ENCODE measurements at regions not wholly inside any gene's neighbourhood (a gene's known extent, or its start where the extent isn't known, plus 50 kb on each side); places are given as distances from the start of the nearest gene placed in this dataset.

DNA sequence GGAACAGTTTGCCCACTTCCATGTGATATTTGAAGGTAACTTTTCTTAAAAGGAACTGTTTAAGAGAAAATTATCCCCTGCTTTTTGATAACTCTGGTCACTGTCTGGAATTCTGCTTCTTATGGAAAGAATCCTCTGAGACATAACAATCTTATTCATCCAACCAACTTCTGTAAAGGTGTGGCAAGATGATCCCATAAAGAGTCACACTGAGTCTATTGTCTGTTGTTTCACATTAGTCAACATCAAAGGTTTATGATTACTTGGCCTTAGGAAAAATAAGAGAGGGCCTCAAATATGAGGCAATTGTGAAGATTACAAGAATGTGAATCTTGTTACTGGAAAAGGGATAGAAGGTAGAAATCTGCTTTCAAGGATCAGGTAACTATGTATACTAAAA, 88.0 kb upstream of the MAGEB18 start:
- DNase-seq = no peak

DNA sequence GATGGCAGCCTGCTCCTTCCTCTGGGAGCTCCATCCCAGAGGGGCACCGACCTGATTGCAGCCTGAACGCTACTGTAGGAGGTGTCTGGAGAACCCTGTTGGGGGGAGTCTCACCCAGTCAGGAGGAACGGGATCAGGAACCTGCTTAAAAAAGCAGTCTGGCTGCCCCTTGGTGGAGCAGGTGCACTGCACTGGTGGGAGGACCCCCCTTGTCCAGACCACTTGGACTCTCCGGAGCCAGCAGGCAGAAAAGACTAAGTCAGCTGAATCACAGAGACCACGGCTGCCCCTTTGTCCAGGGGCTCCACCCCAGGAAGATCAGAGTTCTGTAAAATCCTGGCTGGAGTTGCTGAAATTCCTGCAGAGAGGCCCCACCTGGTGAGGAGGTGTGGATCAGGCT, 67.3 kb upstream of the MAGEB18 start:
- DNase-seq = no peak

DNA sequence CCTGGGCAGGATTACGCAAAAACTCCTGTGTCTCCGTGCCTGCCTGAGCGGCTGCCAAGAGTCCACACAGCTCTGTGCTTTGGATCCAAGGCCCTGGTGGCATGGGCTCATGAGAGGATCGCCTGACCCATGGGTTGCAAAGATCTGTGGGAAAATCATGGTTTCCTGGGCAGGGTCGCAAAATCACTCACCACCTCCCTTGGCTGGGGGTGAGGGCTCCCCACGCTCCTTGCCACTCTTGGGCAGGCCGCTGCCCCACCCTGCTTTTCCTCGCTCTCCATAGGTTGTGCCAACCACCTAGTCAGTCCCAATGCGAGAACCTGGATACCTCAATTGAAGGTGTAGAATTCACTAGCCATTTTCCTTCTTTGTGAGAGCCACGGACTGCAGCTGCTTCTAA, 66.5 kb upstream of the MAGEB18 start:
- no peak for DNase-seq

DNA sequence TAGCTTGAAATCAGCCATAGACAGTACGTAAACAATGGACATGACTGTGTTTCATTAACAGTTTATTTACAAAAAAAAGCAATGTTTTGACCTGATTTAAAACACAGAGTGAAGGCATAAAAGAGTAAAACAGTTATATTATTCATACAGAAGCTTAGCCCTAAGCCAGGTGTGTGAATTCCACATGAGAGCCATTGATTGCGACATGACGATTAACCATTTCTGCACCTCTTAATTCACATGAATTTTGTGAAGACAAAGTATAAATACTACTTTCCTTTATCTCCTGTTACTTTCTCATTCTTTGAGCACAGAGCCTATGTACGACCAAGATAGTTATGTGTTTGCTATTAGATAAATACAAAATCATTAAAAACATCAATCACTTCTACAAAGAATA, 55.0 kb upstream of the MAGEB18 start:
- no peak for DNase-seq
